Natural killer cell (primary cell): ENCODE measurements at regions not wholly inside any gene's neighbourhood (a gene's known extent, or its start where the extent isn't known, plus 50 kb on each side); places are given as distances from the start of the nearest gene placed in this dataset.

Experiments used
- ATAC-seq, 3 donors: fragments of 150-1000 bp in 2 of 3; fragments of 200-7000 bp in 1 of 3; cut with Tn5 transposase; 1 replicate in 1 of 3; 2 replicates in 2 of 3; pipeline ENCODE4 v1.10.0; 2021; ENCODE audit warnings: mild to moderate bottlenecking in 2 of 3, moderate library complexity in 2 of 3
- DNase-seq, 2 donors: peaks; one replicate each; pipeline versions ENCODE4 v3.0.0 to v3.0.0-alpha.2; 2013 to 2021; ENCODE audit warnings: mixed read lengths in 1 of 2
- H3K27ac ChIP-seq: one replicate; pipeline ENCODE4 v1.5.1; 2013; ENCODE audit warnings: mild to moderate bottlenecking, low read length
- H3K27me3 ChIP-seq: one replicate; pipeline ENCODE4 v1.6.1; 2013; ENCODE audit warnings: low read length; ENCODE audit not compliant: control insufficient read depth, insufficient read depth
- H3K36me3 ChIP-seq: one replicate; pipeline ENCODE4 v1.6.1; 2013; ENCODE audit warnings: low read length; ENCODE audit not compliant: control insufficient read depth, insufficient read depth
- H3K4me1 ChIP-seq: one replicate; pipeline ENCODE4 v1.6.1; 2013; ENCODE audit warnings: low read length; ENCODE audit not compliant: control insufficient read depth, insufficient read depth
- H3K4me3 ChIP-seq: one replicate; pipeline ENCODE4 v1.5.1; 2013; ENCODE audit warnings: low read length
- H3K9me3 ChIP-seq: one replicate; pipeline ENCODE4 v1.6.1; 2013; ENCODE audit warnings: low read length; ENCODE audit not compliant: control insufficient read depth, insufficient read depth
- H3K27ac Mint-ChIP-seq, 2 donors: one replicate each; pipeline ENCODE4 v1.8.0; 2022; ENCODE audit warnings: mild to moderate bottlenecking in 2 of 2, mixed read lengths in 2 of 2, moderate library complexity in 1 of 2
- H3K27me3 Mint-ChIP-seq, 2 donors: one replicate each; pipeline ENCODE4 v1.8.0; 2022; ENCODE audit warnings: low read depth in 2 of 2, mixed read lengths in 2 of 2
- H3K36me3 Mint-ChIP-seq: one replicate; pipeline ENCODE4 v1.8.0; 2022; ENCODE audit warnings: mixed read lengths
- H3K4me1 Mint-ChIP-seq, 2 donors: one replicate each; pipeline ENCODE4 v1.8.0; 2022; ENCODE audit warnings: mixed read lengths in 2 of 2
- H3K4me3 Mint-ChIP-seq: one replicate; pipeline ENCODE4 v1.8.0; 2022; ENCODE audit warnings: mild to moderate bottlenecking, moderate library complexity, mixed read lengths
- H3K9me3 Mint-ChIP-seq, 2 donors: one replicate each; pipeline ENCODE4 v1.8.0; 2022; ENCODE audit warnings: mixed read lengths in 2 of 2
- WGBS: methylation state at CpG from one replicate; pipeline ENCODE4 v1.1.7; 2013; ENCODE audit warnings: missing lambda C conversion rate; ENCODE audit not compliant: insufficient coverage; 5-methylcytosine and 5-hydroxymethylcytosine counted together
- intact Hi-C: fragments of 100-400 bp; cut with micrococcal nuclease; formaldehyde crosslinking; loops from one replicate; pipeline ENCODE4 v1.14.2; 2022
- TF ChIP-seq, protein P1 (sequence below): fragments of 200-600 bp; IDR thresholded peaks from one replicate; pipeline ENCODE4 v1.8.0; 2022; ENCODE audit warnings: antibody characterized with exemption

DNA sequence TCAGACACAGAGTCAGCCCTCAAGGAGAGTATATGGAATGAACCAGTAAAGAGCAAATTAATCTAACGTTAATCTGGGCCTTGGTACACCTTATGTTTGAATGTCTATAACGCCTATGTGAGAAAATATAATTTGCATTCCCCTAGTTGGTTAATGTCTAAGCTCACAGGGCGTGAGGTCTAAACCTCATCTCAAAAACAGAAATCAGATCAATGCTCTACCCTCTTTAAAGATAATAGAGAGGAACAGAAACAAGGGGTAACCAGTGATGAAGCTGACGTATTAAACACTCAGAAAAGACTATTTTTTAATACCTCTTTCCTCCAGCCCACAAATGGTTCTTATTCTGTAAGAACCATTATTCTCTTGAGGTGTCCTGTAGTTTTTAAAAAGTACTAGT, 369.2 kb upstream of the NOCT start:
- no peak overlapping the region for H3K4me3 Mint-ChIP-seq
- H3K27me3 Mint-ChIP-seq: peaks cover 0 to 2% of the 10 kb centered on the region in 2 donors
- intact Hi-C loops: no loop called here
- DNase-seq (no peak), ATAC-seq (no peak)
- Histone ChIP-seq H3K9me3 (no peaks in the 10 kb centered on the region), H3K36me3 (no peaks in the 10 kb centered on the region), H3K4me1 (no peaks in the 10 kb centered on the region), H3K27me3 (no peaks in the 10 kb centered on the region), H3K27ac (no peak overlapping the region), H3K4me3 (no peak overlapping the region)
- TF ChIP-seq, protein P1, sequence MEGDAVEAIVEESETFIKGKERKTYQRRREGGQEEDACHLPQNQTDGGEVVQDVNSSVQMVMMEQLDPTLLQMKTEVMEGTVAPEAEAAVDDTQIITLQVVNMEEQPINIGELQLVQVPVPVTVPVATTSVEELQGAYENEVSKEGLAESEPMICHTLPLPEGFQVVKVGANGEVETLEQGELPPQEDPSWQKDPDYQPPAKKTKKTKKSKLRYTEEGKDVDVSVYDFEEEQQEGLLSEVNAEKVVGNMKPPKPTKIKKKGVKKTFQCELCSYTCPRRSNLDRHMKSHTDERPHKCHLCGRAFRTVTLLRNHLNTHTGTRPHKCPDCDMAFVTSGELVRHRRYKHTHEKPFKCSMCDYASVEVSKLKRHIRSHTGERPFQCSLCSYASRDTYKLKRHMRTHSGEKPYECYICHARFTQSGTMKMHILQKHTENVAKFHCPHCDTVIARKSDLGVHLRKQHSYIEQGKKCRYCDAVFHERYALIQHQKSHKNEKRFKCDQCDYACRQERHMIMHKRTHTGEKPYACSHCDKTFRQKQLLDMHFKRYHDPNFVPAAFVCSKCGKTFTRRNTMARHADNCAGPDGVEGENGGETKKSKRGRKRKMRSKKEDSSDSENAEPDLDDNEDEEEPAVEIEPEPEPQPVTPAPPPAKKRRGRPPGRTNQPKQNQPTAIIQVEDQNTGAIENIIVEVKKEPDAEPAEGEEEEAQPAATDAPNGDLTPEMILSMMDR: no peak
- H3K9me3 Mint-ChIP-seq: peaks cover 2 to 6% of the 10 kb centered on the region in 2 donors
- H3K27ac Mint-ChIP-seq: no peak overlapping the region
- H3K36me3 Mint-ChIP-seq: no peaks in the 10 kb centered on the region
- 88% methylated on average over 2 of the region's 4 CpGs for WGBS
- no peaks in the 10 kb centered on the region for H3K4me1 Mint-ChIP-seq

DNA sequence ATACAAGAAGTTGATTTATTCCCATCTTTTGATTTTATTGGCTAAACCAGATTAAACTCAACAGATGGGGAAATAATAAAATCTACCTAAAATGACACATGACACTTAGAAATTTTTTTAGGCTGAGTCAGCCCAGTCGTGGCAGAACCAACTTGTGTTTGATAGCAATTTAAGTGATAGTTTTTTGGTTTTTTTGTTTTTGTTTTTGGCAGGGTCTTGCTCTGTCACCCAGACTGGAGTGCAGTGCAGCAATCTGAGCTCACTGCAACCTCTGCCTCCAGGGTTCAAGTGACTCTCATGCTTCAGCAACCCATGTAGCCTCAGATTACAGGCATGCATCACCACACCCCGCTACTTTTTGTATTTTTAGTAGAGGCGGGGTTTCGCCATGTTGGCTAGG, 370.3 kb upstream of the NOCT start:
- no peak overlapping the region for H3K4me3 Mint-ChIP-seq
- no peaks in the 10 kb centered on the region for H3K27me3 ChIP-seq
- H3K4me3 ChIP-seq: no peak overlapping the region
- H3K4me1 Mint-ChIP-seq: no peaks in the 10 kb centered on the region
- peaks cover 0 to 2% of the 10 kb centered on the region in 2 donors for H3K27me3 Mint-ChIP-seq
- WGBS: 79% methylated on average over 4 of the region's 4 CpGs
- no peak overlapping the region for H3K27ac Mint-ChIP-seq
- ATAC-seq (no peak), DNase-seq (no peak)
- H3K4me1 ChIP-seq: no peaks in the 10 kb centered on the region
- H3K27ac ChIP-seq: no peak overlapping the region
- TF ChIP-seq, protein P1: no peak
- H3K36me3 Mint-ChIP-seq: no peaks in the 10 kb centered on the region
- no peaks in the 10 kb centered on the region for H3K36me3 ChIP-seq
- no peaks in the 10 kb centered on the region for H3K9me3 ChIP-seq
- intact Hi-C loops: no loop called here
- peaks cover 5 to 9% of the 10 kb centered on the region in 2 donors for H3K9me3 Mint-ChIP-seq

DNA sequence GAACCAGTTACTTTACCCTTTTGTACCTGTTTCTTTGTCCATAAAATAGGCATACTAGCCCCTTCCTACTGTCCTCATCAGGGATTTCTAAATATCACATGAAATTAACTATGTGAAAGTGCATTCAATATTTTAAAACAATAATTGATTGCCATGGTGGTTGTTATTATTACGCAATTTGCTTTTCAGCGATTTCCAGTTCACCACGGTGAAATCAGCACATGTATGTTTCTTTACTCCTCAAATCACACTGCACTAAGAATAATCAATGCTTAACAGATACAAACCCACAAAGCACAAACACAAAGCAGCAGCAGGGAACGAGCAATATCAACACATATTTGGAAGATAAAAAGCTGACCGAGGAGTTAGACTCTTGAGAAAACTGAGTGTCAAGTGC, 371.3 kb upstream of the NOCT start:
- no peaks in the 10 kb centered on the region for H3K36me3 Mint-ChIP-seq
- Histone ChIP-seq H3K27ac (no peak overlapping the region), H3K36me3 (no peaks in the 10 kb centered on the region), H3K4me1 (no peaks in the 10 kb centered on the region), H3K4me3 (no peak overlapping the region), H3K27me3 (no peaks in the 10 kb centered on the region), H3K9me3 (no peaks in the 10 kb centered on the region)
- H3K4me3 Mint-ChIP-seq: no peak overlapping the region
- DNase-seq (no peak), ATAC-seq (no peak)
- H3K4me1 Mint-ChIP-seq: no peaks in the 10 kb centered on the region
- intact Hi-C loops: no loop called here
- WGBS: 79% methylated on average over 4 of the region's 5 CpGs
- H3K9me3 Mint-ChIP-seq: peaks cover 5 to 9% of the 10 kb centered on the region in 2 donors
- peaks cover 0 to 2% of the 10 kb centered on the region in 2 donors for H3K27me3 Mint-ChIP-seq
- TF ChIP-seq, protein P1: no peak
- H3K27ac Mint-ChIP-seq: no peak overlapping the region

DNA sequence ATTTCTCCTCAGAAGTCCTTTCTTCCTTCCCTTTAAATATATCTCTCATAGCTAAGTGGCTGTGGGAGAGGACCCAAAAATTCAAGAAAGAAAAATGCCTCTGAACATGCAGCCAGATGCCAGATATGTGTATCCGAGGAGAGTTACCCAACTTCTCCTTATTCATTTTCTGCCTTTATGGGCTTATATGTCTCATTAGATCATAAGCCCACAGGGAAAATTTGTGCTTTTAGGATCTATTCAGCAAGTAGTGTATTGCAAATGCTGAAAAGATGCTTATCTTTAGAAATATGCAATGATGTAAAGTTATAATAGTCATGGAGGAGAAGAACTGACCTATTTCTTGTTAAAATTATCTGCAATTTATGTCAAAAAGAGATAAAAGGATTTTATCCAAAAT, 371.8 kb upstream of the NOCT start:
- Histone ChIP-seq H3K4me3 (no peak overlapping the region), H3K27me3 (no peaks in the 10 kb centered on the region), H3K4me1 (no peaks in the 10 kb centered on the region), H3K27ac (no peak overlapping the region), H3K36me3 (no peaks in the 10 kb centered on the region), H3K9me3 (no peaks in the 10 kb centered on the region)
- Mint-ChIP-seq H3K9me3 (peaks cover 5 to 9% of the 10 kb centered on the region in 2 donors), H3K4me3 (no peak overlapping the region), H3K27me3 (peaks cover 0 to 2% of the 10 kb centered on the region in 2 donors), H3K36me3 (no peaks in the 10 kb centered on the region), H3K27ac (no peak overlapping the region), H3K4me1 (no peaks in the 10 kb centered on the region)
- DNase-seq: no peak
- TF ChIP-seq, protein P1: no peak
- 78% methylated on average over 1 of the region's 1 CpG for WGBS
- no peak for ATAC-seq
- intact Hi-C loops: no loop called here
